Tibial nerve (tissue), 4 donors: ENCODE measurements at regions not wholly inside any gene's neighbourhood (a gene's known extent, or its start where the extent isn't known, plus 50 kb on each side); places are given as distances from the start of the nearest gene placed in this dataset.

Source experiments
- DNase-seq, 2 donors: peaks; one replicate each; pipeline ENCODE4 v3.0.0-alpha.2; 2019; ENCODE audit warnings: low spot score in 2 of 2
- H3K27ac ChIP-seq, 4 donors: fragments of 200-600 bp; sonication (generic) in 3 of 4; one replicate each; pipeline ENCODE4 v1.5.1; 2017 to 2019; ENCODE audit warnings: mild to moderate bottlenecking in 1 of 4
- H3K27me3 ChIP-seq, 2 donors: fragments of 200-600 bp; sonication (generic) in 1 of 2; one replicate each; pipeline versions ENCODE4 v1.5.1 to v1.6.0; 2017 to 2019
- H3K36me3 ChIP-seq, 3 donors: fragments of 200-600 bp; sonication (generic); one replicate each; pipeline ENCODE4 v1.5.1; 2018 to 2019
- H3K4me1 ChIP-seq, 4 donors: fragments of 200-600 bp; sonication (generic) in 3 of 4; one replicate each; pipeline ENCODE4 v1.5.1; 2017 to 2019
- H3K4me3 ChIP-seq, 4 donors: fragments of 200-600 bp; sonication (generic) in 3 of 4; one replicate each; pipeline ENCODE4 v1.5.1; 2017 to 2019; ENCODE audit warnings: mild to moderate bottlenecking in 1 of 4, moderate library complexity in 1 of 4
- H3K9me3 ChIP-seq, 4 donors: fragments of 200-600 bp; sonication (generic) in 3 of 4; one replicate each; pipeline ENCODE4 v1.5.1; 2017 to 2019
- EP300 ChIP-seq, 2 donors: sonication (generic); formaldehyde crosslinking; IDR thresholded peaks; one replicate each; pipeline ENCODE4 v1.6.1; 2017; ENCODE audit warnings: antibody characterized with exemption in 2 of 2, mild to moderate bottlenecking in 1 of 2
- POLR2A ChIP-seq, 2 donors: fragments of 450-650 bp; IDR thresholded peaks; one replicate each; pipeline ENCODE4 v1.6.1; 2017; ENCODE audit warnings: antibody characterized with exemption in 2 of 2, mild to moderate bottlenecking in 2 of 2, moderate library complexity in 2 of 2
- WGBS, 2 donors: methylation state at CpG; one replicate each; pipeline ENCODE4 v1.1.5; 2018; 5-methylcytosine and 5-hydroxymethylcytosine counted together
- TF ChIP-seq, protein P1 (sequence below), 5 experiments: fragments of 200-600 bp in 3 of 5; fragments of 450-650 bp in 2 of 5; sonication (generic) in 3 of 5; IDR thresholded peaks; one replicate each; pipeline ENCODE4 v1.5.1; 2016 to 2019; ENCODE audit warnings: antibody characterized with exemption in 5 of 5, mild to moderate bottlenecking in 3 of 5, moderate library complexity in 2 of 5

DNA sequence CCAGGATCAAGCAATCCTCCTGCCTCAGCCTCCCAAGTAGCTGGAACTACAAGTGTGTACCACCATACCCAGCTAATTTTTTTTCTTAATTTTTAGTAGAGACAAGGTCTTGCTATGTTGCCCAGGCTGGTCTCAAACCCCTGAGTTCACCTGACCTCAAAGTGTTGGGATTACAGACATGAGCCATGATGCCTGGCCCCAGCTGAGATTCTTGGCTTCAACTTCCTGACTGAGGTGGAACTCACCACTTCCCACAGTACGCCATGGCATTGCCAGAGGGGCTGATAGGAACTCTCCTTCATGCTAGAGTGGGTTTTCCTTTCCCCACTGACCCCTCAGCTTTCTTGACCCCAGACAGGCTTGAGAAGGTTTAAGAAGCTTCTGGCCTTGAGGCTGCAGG lies 251.0 kb upstream of the CSF3R start:
- no peaks in the 10 kb centered on the region for H3K4me1 ChIP-seq
- no peaks in the 10 kb centered on the region for H3K9me3 ChIP-seq
- H3K27ac ChIP-seq = no peak overlapping the region
- H3K36me3 ChIP-seq = no peaks in the 10 kb centered on the region
- 0 to 5% methylated on average over 1 of the region's 1 CpG for WGBS, 2 donors
- peaks cover 0 to 9% of the 10 kb centered on the region in 2 donors for H3K27me3 ChIP-seq
- H3K4me3 ChIP-seq = no peak overlapping the region
- TF ChIP-seq, protein P1, sequence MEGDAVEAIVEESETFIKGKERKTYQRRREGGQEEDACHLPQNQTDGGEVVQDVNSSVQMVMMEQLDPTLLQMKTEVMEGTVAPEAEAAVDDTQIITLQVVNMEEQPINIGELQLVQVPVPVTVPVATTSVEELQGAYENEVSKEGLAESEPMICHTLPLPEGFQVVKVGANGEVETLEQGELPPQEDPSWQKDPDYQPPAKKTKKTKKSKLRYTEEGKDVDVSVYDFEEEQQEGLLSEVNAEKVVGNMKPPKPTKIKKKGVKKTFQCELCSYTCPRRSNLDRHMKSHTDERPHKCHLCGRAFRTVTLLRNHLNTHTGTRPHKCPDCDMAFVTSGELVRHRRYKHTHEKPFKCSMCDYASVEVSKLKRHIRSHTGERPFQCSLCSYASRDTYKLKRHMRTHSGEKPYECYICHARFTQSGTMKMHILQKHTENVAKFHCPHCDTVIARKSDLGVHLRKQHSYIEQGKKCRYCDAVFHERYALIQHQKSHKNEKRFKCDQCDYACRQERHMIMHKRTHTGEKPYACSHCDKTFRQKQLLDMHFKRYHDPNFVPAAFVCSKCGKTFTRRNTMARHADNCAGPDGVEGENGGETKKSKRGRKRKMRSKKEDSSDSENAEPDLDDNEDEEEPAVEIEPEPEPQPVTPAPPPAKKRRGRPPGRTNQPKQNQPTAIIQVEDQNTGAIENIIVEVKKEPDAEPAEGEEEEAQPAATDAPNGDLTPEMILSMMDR (IDR thresholded peaks at IDR 0.05) = no peak
- TF ChIP-seq EP300 (IDR thresholded peaks at IDR 0.05) (no peak), POLR2A (IDR thresholded peaks at IDR 0.05) (no peak)
- no peak for DNase-seq

DNA sequence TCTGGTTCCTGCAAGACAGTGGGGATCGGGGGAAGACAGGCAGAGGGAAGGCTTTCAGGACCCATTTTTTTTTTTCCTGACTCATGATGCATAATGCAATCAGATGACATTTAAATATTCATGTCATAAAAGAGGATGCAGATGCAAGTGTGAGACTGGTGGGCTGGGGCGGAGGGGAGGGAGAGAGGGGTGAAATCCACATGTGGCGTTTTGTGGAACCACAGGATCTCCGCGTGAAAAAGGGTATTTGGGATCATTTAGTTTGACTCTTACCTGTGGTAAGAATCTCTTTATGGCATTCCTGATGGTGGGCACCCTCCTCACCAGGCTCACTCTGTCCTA lies 249.3 kb upstream of the CSF3R start:
- Histone ChIP-seq H3K27ac (no peak overlapping the region), H3K27me3 (no peaks in the 10 kb centered on the region), H3K4me3 (no peak overlapping the region), H3K4me1 (no peaks in the 10 kb centered on the region), H3K9me3 (no peaks in the 10 kb centered on the region), H3K36me3 (no peaks in the 10 kb centered on the region)
- no peak for TF ChIP-seq POLR2A (IDR thresholded peaks at IDR 0.05)
- TF ChIP-seq, protein P1 (IDR thresholded peaks at IDR 0.05) = no peak
- no peak for TF ChIP-seq EP300 (IDR thresholded peaks at IDR 0.05)
- DNase-seq = no peak
- WGBS, 2 donors = 78 to 79% methylated on average over 5 of the region's 5 CpGs

DNA sequence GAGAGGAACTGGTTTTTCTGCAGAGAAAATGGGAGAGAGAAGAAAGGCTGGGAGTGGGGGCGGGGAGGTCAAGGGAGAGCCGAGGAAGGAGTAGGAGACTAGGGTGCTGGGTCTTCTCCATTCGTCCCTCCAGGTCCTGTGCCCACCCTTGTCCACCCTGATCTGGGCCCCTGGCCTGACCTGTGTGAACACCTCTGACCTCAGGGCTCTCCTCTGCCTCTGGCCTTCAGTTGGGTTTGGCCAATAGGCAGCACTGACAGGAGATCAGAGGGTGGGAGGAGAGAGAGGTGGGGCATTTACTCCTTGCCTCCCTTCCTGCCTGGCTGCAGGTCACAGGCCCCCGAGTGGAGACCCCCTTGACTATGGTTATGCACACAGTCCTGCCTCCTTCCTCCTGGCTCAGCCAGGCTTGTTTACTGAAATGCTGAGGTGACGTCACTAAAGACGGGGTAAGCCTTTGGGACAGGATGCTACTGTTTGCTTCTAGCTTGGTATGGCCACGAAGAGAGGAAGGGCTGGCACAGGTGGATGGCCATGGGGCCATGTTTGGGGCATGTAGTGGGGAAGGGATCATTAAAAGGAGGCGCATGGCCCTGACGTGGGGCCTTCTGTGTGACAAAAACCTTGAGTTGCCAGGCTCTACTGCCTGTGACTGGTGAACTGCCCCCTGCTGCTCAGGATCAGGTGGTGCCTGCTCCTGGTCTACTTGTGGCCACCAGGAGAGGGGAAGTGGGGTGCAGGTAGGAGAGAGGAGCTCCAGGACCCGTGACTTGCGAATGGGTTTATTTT lies 248.7 kb upstream of the CSF3R start:
- no peaks in the 10 kb centered on the region for H3K9me3 ChIP-seq
- no peaks in the 10 kb centered on the region for H3K36me3 ChIP-seq
- DNase-seq = no peak
- no peak overlapping the region for H3K27ac ChIP-seq
- TF ChIP-seq POLR2A (IDR thresholded peaks at IDR 0.05) = no peak
- TF ChIP-seq, protein P1 (IDR thresholded peaks at IDR 0.05) = no peak
- TF ChIP-seq EP300 (IDR thresholded peaks at IDR 0.05) = no peak
- WGBS, 2 donors = 64 to 66% methylated on average over 11 of the region's 11 CpGs
- H3K27me3 ChIP-seq = no peaks in the 10 kb centered on the region
- H3K4me1 ChIP-seq = no peaks in the 10 kb centered on the region
- no peak overlapping the region for H3K4me3 ChIP-seq

DNA sequence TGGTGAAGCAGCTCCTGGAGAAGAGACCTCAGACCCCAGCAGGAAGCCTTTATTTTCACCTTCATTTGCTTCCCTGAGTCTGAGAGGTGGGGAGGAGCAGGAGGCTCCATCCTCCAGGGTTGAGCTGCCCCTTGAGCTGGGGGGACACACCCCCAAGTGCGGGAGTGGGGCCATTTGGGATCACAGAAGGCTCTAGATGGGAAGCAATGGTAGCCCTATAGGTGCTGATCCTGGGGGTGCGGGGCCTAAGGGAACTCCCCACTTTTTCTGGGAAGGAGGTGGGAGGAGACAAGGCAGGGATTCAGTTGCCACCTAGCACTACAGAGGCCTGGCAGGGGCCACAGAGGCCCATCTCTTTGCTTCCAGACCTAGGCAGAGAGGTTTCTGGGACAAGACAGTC lies 247.9 kb upstream of the CSF3R start:
- no peaks in the 10 kb centered on the region for H3K9me3 ChIP-seq
- H3K27me3 ChIP-seq = no peaks in the 10 kb centered on the region
- H3K36me3 ChIP-seq = no peaks in the 10 kb centered on the region
- TF ChIP-seq, protein P1 (IDR thresholded peaks at IDR 0.05) = no peak
- TF ChIP-seq POLR2A (IDR thresholded peaks at IDR 0.05) = no peak
- DNase-seq = no peak
- WGBS, 2 donors = 84 to 88% methylated on average over 2 of the region's 2 CpGs
- no peaks in the 10 kb centered on the region for H3K4me1 ChIP-seq
- H3K27ac ChIP-seq = no peak overlapping the region
- no peak overlapping the region for H3K4me3 ChIP-seq

DNA sequence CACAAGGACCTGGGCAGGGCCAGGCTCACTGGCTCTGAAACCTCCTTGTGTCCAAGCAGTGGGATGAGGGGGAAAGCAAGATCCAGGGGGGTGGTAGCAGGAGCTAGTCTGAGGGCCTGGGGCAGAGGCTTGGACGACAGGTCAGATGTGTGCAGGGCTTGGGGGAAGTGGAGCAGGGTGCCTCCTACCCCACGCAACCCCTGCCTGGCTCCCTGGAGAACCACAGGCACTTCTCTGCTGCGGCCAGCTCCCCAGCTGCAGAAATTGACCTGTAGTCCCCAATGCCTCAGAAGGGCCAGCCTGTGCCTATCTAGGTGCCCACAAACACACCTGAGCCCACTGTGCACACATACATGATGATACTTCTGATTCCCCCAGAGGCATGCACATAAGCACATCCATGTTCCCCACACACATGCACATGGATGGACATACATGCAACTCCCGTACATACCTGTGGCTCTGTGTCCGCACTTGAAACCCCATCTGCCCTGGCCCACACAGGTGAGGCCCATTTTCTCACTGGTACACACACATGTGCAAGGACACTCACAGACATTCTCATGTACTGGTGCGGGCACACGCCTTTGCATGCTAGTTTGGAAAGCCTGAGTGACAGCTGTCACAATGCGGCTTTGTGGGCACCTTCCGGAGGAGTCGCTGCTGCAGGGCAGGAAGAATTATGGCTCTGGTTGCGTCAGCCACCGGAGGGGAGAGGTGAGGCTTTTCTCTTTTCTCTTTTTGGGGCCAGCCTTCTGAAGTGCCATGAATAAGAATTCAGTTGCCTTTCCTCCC lies 247.2 kb upstream of the CSF3R start:
- WGBS, 2 donors = 61 to 62% methylated on average over 12 of the region's 12 CpGs
- H3K9me3 ChIP-seq = no peaks in the 10 kb centered on the region
- DNase-seq = no peak
- no peak overlapping the region for H3K4me3 ChIP-seq
- H3K27me3 ChIP-seq = no peaks in the 10 kb centered on the region
- no peak overlapping the region for H3K27ac ChIP-seq
- H3K36me3 ChIP-seq = no peaks in the 10 kb centered on the region
- no peaks in the 10 kb centered on the region for H3K4me1 ChIP-seq
- no peak for TF ChIP-seq POLR2A (IDR thresholded peaks at IDR 0.05)
- TF ChIP-seq, protein P1 (IDR thresholded peaks at IDR 0.05) = no peak
- TF ChIP-seq EP300 (IDR thresholded peaks at IDR 0.05) = no peak
